ENCODE measurements at regions not wholly inside any gene's neighbourhood (a gene's known extent, or its start where the extent isn't known, plus 50 kb on each side); places are given as distances from the start of the nearest gene placed in this dataset.

DNA sequence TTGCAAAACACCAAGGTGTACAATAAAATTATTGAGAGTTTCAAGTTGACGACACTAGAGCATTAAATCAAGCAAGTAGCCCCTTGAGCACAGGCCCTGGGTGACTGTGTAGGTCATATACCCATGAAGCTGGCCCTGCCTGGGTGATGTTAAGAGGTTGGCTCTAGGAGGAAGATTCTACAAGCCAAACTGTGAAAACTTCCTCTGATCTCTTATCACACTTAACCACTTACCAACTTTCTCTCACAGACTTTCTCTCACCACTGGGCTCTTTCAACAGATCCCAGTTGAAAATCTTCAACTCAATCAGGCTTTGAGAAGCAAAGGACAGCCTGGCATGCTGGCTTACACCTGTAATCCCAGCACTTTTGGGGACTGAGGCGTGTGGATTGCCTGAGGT lies 186.9 kb upstream of the BTG1 start (continued):
- no peak for TF ChIP-seq SP1 (IDR thresholded peaks at IDR 0.05; ENCODE audit: low read depth)
- TF ChIP-seq, protein P1, sequence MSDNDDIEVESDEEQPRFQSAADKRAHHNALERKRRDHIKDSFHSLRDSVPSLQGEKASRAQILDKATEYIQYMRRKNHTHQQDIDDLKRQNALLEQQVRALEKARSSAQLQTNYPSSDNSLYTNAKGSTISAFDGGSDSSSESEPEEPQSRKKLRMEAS (IDR thresholded peaks at IDR 0.05): no peak
- TF ChIP-seq RAD21 (IDR thresholded peaks at IDR 0.05; ENCODE audit: low read depth): no peak
- TF ChIP-seq ZNF274 (IDR thresholded peaks at IDR 0.05; ENCODE audit: low read depth, low read length): no peak

DNA sequence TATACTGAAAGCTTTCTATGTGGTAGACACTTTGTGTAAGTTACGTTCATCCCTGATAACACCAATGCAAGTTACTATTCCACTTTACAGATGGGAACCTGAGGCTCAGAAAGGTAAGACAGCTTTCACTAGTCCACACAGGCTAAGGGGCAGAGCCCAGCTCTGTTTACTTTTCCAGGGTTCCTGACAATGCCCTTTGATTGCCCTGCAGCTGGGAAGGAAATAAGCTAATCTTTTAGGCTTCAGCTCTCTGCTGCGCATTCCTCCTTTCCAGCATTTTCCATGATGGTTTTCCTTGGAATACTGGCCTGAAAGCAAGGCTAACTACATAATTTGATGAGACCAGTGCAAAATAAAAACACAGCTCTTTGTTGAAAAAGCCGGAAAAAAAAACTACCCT lies 185.7 kb upstream of the BTG1 start:
- Histone ChIP-seq H3K36me3 (ENCODE audit: control insufficient read depth in 1 of 2, insufficient read depth in 2 of 2, low read length in 2 of 2) (no peaks in the 10 kb centered on the region), H3K9ac (ENCODE audit: low read length) (no peak overlapping the region), H3K4me3 (replicated peaks in 1 of 2; ENCODE audit: low read depth in 1 of 2, low read length in 2 of 2) (no peak overlapping the region), H3K79me2 (ENCODE audit: insufficient read depth, low read length) (no peaks in the 10 kb centered on the region), H2AFZ (ENCODE audit: low read depth, low read length, poor library complexity, severe bottlenecking) (no peak overlapping the region), H3K27me3 (ENCODE audit: insufficient read depth, low read length) (no peaks in the 10 kb centered on the region), H3K27ac (ENCODE audit: low read depth, low read length) (no peak overlapping the region), H4K20me1 (ENCODE audit: insufficient read depth) (no peaks in the 10 kb centered on the region), H3K4me1 (ENCODE audit: control insufficient read depth in 1 of 2, insufficient read depth in 2 of 2, low read length in 2 of 2) (no peaks in the 10 kb centered on the region), H3K9me3 (ENCODE audit: control insufficient read depth in 1 of 2, insufficient read depth in 1 of 2, low read depth in 1 of 2, low read length in 2 of 2) (no peaks in the 10 kb centered on the region), H3K9me2 (ENCODE audit: insufficient read depth) (no peaks in the 10 kb centered on the region), H3K4me2 (ENCODE audit: low read length) (no peak overlapping the region)
- DNase-seq (ENCODE audit: low read depth, low spot score): no peak
- ChIA-PET POLR2A (no interaction called here), CTCF (no interaction called here), RAD21 (ENCODE audit: low non-redundant PET in 1 of 2, low total read pairs in 2 of 2, uncharacterized antibody in 2 of 2, unreplicated experiment in 2 of 2) (no interaction called here)
- intact Hi-C loops (cut with micrococcal nuclease): no loop called here
- BruUV-seq (replicated peaks): no TSS peak
- TF ChIP-seq SRF (IDR thresholded peaks at IDR 0.05; ENCODE audit: low read depth): no peak
- TF ChIP-seq ZFX (IDR thresholded peaks at IDR 0.05): no peak
- TF ChIP-seq TCF7L2 (IDR thresholded peaks at IDR 0.05; ENCODE audit: borderline replicate concordance, extremely low read depth, insufficient read depth, insufficient read length): no peak
- TF ChIP-seq SP1 (IDR thresholded peaks at IDR 0.05; ENCODE audit: low read depth): no peak
- TF ChIP-seq POLR2AphosphoS5 (IDR thresholded peaks at IDR 0.05; ENCODE audit: low read depth, low read length): no peak
- TF ChIP-seq JUND (IDR thresholded peaks at IDR 0.05): no peak
- no peak for TF ChIP-seq POLR2A (IDR thresholded peaks at IDR 0.05; ENCODE audit: borderline replicate concordance, extremely low read depth, insufficient read depth, insufficient read length)
- TF ChIP-seq, protein P2, sequence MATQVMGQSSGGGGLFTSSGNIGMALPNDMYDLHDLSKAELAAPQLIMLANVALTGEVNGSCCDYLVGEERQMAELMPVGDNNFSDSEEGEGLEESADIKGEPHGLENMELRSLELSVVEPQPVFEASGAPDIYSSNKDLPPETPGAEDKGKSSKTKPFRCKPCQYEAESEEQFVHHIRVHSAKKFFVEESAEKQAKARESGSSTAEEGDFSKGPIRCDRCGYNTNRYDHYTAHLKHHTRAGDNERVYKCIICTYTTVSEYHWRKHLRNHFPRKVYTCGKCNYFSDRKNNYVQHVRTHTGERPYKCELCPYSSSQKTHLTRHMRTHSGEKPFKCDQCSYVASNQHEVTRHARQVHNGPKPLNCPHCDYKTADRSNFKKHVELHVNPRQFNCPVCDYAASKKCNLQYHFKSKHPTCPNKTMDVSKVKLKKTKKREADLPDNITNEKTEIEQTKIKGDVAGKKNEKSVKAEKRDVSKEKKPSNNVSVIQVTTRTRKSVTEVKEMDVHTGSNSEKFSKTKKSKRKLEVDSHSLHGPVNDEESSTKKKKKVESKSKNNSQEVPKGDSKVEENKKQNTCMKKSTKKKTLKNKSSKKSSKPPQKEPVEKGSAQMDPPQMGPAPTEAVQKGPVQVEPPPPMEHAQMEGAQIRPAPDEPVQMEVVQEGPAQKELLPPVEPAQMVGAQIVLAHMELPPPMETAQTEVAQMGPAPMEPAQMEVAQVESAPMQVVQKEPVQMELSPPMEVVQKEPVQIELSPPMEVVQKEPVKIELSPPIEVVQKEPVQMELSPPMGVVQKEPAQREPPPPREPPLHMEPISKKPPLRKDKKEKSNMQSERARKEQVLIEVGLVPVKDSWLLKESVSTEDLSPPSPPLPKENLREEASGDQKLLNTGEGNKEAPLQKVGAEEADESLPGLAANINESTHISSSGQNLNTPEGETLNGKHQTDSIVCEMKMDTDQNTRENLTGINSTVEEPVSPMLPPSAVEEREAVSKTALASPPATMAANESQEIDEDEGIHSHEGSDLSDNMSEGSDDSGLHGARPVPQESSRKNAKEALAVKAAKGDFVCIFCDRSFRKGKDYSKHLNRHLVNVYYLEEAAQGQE (IDR thresholded peaks at IDR 0.05; ENCODE audit: low read depth): no peak
- TF ChIP-seq, protein P3, sequence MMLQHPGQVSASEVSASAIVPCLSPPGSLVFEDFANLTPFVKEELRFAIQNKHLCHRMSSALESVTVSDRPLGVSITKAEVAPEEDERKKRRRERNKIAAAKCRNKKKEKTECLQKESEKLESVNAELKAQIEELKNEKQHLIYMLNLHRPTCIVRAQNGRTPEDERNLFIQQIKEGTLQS (IDR thresholded peaks at IDR 0.05): no peak
- TF ChIP-seq ELF1 (IDR thresholded peaks at IDR 0.05; ENCODE audit: borderline replicate concordance, low read depth): no peak
- TF ChIP-seq FOSL1 (IDR thresholded peaks at IDR 0.05; ENCODE audit: low read depth): no peak
- no peak for TF ChIP-seq ZNF274 (IDR thresholded peaks at IDR 0.05; ENCODE audit: low read depth, low read length)
- no peak for TF ChIP-seq RAD21 (IDR thresholded peaks at IDR 0.05; ENCODE audit: low read depth)
- TF ChIP-seq, protein P4, sequence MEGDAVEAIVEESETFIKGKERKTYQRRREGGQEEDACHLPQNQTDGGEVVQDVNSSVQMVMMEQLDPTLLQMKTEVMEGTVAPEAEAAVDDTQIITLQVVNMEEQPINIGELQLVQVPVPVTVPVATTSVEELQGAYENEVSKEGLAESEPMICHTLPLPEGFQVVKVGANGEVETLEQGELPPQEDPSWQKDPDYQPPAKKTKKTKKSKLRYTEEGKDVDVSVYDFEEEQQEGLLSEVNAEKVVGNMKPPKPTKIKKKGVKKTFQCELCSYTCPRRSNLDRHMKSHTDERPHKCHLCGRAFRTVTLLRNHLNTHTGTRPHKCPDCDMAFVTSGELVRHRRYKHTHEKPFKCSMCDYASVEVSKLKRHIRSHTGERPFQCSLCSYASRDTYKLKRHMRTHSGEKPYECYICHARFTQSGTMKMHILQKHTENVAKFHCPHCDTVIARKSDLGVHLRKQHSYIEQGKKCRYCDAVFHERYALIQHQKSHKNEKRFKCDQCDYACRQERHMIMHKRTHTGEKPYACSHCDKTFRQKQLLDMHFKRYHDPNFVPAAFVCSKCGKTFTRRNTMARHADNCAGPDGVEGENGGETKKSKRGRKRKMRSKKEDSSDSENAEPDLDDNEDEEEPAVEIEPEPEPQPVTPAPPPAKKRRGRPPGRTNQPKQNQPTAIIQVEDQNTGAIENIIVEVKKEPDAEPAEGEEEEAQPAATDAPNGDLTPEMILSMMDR (IDR thresholded peaks at IDR 0.05 in 2 of 3, conservative IDR thresholded peaks at IDR 0.05 in 1 of 3; ENCODE audit: borderline replicate concordance in 1 of 3, insufficient read depth in 1 of 3, low read depth in 2 of 3, low read length in 2 of 3): no peak
- TF ChIP-seq CBX3 (IDR thresholded peaks at IDR 0.05; ENCODE audit: low read depth): no peak
- TF ChIP-seq, protein P5, sequence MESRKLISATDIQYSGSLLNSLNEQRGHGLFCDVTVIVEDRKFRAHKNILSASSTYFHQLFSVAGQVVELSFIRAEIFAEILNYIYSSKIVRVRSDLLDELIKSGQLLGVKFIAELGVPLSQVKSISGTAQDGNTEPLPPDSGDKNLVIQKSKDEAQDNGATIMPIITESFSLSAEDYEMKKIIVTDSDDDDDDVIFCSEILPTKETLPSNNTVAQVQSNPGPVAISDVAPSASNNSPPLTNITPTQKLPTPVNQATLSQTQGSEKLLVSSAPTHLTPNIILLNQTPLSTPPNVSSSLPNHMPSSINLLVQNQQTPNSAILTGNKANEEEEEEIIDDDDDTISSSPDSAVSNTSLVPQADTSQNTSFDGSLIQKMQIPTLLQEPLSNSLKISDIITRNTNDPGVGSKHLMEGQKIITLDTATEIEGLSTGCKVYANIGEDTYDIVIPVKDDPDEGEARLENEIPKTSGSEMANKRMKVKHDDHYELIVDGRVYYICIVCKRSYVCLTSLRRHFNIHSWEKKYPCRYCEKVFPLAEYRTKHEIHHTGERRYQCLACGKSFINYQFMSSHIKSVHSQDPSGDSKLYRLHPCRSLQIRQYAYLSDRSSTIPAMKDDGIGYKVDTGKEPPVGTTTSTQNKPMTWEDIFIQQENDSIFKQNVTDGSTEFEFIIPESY (IDR thresholded peaks at IDR 0.05; ENCODE audit: extremely low read depth, insufficient replicate concordance, low read length): no peak
- TF ChIP-seq EZH2phosphoT487 (IDR thresholded peaks at IDR 0.05; ENCODE audit: borderline replicate concordance): no peak
- no peak for ATAC-seq

Data from HCT116 (cell line).